ENCODE measurements at regions not wholly inside any gene's neighbourhood (a gene's known extent, or its start where the extent isn't known, plus 50 kb on each side); places are given as distances from the start of the nearest gene placed in this dataset.

DNA sequence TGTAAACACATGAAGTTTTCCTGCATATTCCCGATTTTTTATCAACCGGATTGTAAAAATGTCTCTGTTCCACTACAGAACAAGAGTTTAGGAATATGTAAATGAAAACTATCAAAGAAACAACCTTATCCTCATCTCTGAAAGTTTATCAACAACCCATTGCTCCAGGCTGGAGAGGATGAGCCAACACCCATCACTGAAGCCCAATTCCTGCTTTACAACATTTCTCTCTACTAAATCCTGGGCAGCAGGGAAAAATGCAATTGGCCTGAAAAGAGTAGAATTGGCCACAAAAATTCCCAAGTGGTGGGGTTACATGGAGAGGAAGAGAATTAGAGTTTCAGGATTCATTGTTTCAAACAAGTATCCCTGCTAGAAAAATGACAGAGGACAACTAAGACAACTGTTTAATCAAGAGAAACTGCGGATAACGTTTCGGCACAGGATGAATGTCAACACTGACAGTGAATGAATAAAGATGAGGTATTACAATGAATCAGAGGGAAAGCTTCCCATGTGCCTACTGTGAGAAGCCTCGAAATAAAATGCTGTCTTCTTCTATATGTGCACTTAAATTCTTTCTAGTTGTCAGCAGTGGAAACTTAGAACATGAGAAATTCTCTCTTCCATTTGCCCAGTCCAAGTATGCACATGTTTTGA is 317.3 kb upstream of the ANO3 start:
- Histone ChIP-seq H3K27ac (no peak overlapping the region), H3K4me3 (no peak overlapping the region)

DNA sequence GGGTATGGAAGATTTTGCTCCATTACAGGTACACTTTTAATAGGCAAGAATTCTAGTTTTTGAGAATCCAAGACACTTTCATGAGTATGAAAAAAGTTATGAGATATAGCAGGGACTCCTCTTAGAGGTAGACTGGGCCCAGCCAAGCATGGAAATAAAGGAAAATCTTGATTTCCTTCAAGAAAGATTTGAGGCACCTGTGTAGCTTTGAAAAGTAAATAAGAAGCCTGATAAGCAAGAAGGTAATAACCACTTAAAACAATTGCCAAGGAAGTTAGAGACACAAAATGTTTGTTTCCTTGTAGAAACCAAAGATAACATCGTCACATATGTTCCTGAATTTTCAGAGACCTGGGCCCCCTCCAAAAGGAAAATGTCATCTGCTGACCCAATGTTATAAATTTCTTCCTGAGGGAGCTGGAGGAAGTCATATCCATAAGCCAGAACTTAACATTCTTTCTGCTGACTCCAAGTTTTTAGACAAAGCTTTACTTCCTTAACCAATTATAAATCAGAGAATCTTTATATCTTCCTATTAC is 314.5 kb upstream of the ANO3 start:
- H3K4me3 ChIP-seq, result no peak overlapping the region
- H3K27ac ChIP-seq, result no peak overlapping the region

DNA sequence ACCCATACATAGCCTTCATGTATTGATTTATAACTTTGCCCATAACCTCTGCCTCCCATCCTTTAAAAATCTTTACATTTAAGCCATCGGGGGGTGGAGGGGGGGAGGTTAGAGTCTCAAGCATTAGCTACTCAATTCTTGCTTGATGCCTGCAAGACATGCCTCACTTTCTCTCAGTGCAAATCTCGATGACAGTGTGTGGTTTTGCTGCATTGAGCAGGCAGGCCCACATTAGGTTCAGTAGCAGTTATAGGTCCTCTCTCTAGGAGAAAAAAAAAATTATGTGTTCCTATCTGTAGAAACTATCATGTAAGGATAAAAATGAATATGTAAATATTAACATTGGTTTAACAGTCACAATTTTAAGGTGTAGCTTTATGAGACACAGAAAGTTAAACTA is 314.0 kb upstream of the ANO3 start:
- H3K4me3 ChIP-seq, result no peak overlapping the region
- no peak overlapping the region for H3K27ac ChIP-seq

DNA sequence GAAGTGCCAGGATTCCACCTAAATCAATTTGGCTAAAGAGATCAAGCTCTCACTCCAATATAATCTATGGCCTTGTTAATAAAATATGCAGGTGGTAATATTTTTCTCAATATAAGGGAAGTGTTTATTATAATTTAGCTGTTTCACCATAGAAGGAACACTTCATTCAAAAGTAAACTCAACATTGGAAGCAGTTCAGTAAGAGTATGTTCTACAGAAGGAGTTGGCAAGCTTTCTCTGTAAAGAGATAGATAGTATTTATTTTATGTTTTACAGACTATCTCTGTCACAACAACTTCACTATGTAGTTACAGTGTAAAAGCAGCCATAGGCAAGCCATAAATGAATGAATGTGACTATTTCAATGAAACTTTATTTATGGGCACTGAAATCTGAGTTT is 313.6 kb upstream of the ANO3 start:
- H3K27ac ChIP-seq, result no peak overlapping the region
- no peak overlapping the region for H3K4me3 ChIP-seq

DNA sequence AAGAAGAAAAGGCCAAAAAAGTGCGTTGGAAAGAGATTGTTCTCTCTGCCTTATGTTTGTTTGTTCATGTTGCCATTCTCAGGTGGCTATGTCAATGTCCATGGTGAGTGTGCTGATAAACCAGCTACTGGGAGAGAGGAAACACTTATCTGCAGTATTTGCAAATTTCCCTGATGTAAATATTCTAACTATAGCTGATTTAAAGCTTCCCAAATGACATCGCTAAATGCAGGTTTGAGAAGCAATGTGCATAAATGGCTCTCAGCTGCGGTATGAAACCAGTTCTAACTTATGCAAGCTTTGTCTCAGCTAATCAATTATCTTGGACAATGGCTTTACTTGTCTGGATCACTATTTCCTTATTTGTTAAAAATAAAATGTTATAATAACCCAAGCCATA is 312.5 kb upstream of the ANO3 start:
- H3K27ac ChIP-seq, result no peak overlapping the region
- no peak overlapping the region for H3K4me3 ChIP-seq

DNA sequence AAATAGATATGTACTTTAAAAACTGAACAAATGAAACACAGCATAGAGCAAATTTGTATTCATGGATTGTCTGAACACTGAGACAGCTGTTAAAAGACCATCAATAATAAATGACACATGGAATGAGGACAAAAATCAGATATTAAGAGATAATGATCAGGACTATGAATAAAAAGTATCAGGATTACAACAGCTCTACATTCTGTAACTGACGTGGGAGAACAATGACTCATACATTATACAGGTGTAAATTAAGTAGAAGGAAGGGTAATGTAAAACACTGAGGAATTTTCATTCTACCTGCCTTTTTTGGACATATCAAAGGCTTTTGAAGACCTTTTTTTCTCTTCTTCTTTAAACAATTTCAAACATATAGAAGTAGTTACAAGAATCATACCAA is 310.9 kb upstream of the ANO3 start:
- Histone ChIP-seq H3K27ac (no peak overlapping the region), H3K4me3 (no peak overlapping the region)

DNA sequence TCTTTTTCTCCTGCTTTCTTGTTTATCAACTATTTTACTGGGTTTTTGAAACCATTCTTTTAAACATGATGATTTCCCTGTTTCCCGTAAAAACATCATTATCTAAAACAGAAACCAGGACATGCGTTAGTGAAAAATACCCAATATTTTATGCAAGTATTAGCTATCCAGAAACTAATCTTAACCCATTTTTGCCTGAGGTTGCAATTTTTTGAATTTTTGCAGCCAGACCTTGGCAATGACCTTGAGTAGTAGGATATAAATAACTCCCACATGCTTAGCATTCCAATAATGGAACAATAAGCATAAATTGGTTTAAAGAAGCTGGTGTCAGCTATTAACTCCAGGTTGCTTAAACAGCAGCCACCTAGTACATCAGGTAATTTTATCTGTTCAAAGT is 308.9 kb upstream of the ANO3 start:
- H3K27ac ChIP-seq, result no peak overlapping the region
- no peak overlapping the region for H3K4me3 ChIP-seq

DNA sequence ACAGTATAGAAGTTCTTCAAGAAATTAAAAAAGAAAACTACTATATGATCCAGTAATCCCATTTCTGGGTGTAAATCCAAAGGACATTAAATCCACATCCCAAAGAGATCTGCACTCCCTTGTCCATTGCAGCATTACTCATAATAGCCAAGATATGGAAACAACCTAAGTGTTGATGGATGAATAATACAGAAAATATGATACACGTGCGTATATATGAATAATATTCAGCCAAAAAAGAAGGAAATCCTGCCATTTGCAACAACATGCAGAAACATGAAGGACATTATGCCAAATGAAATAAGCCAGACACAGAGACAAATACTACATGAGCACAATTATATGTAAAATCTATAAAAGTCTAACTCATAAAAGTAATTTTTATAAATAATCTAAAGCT is 306.3 kb upstream of the ANO3 start:
- no peak overlapping the region for H3K4me3 ChIP-seq

DNA sequence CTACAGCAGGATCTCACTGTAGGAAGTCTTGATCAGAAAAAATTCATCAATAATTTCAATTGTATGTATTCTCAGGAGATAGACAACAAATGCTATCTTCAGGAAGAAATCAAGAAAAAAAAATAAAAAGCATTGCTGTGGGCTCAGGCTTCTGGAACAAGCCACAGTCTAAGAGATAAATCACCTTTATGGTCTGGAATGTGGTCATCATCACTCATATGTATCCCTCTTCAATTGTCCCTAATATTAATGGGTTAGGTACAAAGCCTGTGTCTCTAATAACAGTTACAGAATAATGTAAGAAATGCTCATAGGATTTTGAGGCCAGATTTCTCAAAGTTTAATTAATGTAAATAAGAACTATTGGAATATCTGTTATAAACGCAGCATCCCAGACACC is 305.9 kb upstream of the ANO3 start:
- H3K27ac ChIP-seq, result no peak overlapping the region
- no peak overlapping the region for H3K4me3 ChIP-seq

More for the DNA sequence above, 306.3 kb upstream of the ANO3 start:
- no peak overlapping the region for H3K27ac ChIP-seq

DNA sequence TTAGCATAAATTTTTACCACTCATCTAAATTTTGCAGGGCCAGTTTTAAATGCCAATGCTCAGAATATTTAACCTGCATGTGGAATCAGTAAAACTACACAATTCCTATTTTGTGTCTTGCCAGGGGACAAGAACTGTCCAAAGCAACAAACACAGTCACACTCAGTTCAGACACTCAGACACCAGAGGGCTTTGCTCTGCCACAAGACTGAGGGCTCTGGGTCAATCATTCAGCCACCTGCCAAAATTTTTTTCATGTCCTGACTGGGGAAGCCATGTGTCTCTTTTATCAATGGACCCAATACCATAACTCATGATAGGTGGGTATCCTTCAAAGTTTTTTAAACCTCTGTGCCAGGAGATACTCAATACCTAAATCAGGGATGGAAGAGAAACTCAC is 304.0 kb upstream of the ANO3 start:
- Histone ChIP-seq H3K27ac (no peak overlapping the region), H3K4me3 (no peak overlapping the region)

DNA sequence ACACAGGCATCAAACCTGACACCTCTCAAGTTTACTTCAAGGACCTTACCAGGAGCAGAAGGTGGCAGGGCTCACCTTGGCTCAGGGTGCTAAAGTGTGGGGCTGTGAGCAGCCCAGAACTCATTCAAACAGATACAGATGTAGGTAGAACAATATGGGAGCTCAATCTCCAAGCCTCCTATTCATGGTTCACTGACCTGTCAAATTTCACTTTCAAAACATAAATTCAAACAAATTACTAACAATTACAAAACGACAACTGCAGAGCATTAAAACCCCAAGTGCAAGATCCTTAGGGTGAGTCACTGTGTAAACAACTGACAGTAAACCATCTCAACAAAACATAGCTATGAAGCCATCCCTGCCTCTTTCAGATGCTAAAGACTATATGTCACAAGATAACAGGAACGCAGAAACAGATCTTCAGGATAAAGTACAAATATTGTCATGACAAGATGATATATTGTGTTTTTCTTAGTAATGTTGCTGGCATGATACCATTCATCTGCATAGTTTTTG is 303.5 kb upstream of the ANO3 start:
- H3K27ac ChIP-seq, result no peak overlapping the region
- no peak overlapping the region for H3K4me3 ChIP-seq

DNA sequence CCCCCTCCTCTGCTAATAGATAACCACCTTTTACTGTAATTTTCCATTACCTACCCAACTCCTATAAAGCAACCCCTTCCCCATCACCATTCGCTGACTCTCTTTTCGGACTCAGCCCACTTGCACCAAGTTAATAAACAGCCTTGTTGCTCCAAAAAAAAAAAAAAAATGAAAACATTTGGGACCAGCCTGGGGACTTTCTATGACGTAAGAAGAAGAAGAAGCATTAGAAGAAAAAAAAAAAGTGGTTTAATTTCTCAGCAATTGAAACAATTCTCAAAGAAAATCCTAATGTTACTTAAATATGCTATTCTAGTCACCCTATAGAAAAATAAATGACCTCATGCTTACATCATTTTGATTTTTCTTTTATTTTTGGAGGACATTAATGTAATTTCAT is 301.5 kb upstream of the ANO3 start:
- Histone ChIP-seq H3K27ac (no peak overlapping the region), H3K4me3 (no peak overlapping the region)

DNA sequence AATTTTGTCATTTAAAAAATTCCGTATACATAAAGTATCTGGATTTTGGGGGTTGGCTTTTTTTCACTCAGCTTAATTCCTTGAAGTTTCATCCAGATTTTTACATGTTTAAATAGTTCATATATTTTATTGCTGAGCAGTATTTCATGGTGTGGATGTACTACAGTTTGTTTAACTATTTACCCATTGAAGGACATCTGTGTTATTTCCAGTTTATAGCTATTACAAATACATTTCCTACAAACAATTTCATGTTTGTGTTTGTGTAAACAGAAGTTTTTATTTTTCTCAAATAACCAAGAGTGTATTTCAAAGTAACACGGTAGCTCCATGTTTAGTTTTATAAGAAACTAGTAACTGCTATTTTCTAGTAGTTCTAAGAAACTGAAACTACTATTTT is 299.7 kb upstream of the ANO3 start:
- H3K27ac ChIP-seq, result no peak overlapping the region
- H3K4me3 ChIP-seq, result no peak overlapping the region

DNA sequence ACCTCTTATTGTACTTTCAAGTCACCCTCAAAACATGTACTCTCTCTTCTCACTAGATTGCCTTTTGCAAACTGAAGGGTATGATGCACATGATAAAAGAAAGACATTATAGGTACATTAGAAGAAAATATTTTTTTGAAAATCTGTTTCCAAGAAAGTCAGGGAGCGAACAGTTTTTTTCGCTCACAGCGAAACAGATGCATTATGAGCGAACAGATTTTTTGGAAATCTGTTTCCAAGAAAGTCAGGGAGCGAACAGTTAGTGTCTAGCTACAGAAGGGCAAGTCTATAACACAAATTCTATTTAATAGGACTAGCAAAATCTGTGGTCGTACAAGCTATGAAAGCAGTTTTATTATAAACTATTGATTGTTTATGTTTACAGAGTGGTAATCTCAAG is 296.2 kb upstream of the ANO3 start:
- H3K27ac ChIP-seq, result no peak overlapping the region
- H3K4me3 ChIP-seq, result no peak overlapping the region

DNA sequence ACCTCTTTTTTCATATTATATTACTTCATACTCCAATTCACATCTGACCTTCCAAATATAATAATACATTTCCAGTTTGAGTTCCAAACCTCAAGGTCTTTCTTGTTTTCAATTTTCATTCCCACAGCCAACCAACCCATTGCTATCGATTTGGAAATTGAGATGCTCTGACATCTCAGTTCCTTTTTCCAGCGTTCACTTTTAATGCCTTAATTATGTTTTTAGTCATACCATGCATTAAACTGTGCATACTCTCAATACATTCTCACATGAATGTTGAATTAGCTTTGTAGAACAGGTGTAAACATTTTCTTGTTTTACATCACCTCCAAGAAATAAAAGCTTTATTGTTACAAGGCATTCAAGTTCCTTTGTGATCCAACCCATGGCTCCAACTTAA is 294.2 kb upstream of the ANO3 start:
- no peak overlapping the region for H3K4me3 ChIP-seq
- H3K27ac ChIP-seq, result no peak overlapping the region

DNA sequence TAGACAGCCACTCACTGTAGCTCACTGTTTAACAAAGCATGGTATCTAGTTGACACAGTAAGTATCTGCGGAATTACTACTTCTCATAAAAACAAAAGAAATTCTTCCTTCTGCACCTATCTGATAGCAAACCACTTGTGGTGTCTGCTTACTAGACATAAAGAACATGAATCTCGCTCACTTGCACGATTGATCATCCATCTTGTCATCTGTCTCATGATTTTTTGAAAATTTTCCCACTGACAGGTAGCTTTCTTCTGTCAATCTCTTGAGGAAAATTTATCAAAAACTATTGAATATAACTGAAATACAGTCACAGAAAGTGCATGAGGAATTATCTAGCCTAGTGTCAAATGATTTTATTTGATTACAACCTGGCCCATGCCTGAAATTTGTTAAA is 291.6 kb upstream of the ANO3 start:
- H3K4me3 ChIP-seq, result no peak overlapping the region
- H3K27ac ChIP-seq, result no peak overlapping the region

DNA sequence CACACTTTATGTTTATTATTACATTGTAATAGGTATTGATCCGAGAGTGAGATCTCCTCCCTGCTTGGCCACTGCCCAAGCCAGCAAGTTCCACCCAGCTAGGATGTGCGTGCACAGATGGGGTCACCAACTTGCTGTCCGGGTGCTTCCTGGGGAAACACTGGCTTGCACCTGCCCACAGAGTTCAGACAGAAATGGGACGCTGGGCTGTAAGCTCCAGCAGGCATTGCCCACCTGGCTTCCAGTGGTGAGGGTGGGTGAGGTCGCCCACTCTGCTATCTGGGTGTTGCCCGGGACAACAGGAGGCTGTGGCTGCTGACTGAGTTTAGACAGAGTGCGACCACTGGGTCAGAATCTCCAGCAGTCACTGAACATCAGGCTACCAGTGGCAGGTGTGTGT is 289.8 kb upstream of the ANO3 start:
- H3K4me3 ChIP-seq, result no peak overlapping the region
- H3K27ac ChIP-seq, result no peak overlapping the region

DNA sequence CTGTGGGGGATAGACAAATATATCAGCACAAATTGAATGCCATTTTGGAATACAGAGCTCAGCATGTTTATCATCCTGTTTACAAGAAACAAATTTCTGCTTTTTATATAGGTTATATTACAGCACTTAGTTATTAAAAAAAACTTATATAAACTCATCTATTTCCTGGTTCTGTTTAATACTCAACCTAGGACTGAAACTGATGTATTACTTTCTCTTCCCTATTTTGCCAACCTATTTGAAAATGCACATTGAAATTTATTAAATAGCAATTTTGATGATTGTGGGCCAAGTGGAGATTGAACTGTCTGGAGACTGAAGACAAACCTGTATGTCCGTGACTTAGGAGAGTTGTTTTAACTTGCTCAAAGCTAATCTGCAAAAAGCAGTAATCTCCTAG is 288.3 kb upstream of the ANO3 start:
- Histone ChIP-seq H3K4me3 (no peak overlapping the region), H3K27ac (no peak overlapping the region)

DNA sequence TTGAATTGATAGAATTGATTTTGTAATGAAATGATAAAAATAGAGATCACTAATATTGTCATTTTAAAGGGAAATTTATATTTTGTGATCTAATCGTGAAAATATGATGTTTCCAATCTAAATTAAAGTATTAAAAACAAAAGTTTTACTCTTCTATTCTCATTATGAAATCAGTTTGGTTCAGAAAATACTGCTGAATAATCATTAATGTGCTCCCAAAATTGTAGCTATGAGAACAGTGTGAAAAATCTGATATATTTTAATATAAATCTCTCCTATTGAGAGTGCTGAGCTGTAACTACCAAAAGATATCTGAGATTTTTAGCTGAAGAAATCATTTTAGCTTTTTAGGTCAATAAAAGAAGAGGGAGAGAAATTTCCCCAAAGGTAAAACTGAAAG is 287.5 kb upstream of the ANO3 start:
- no peak overlapping the region for H3K27ac ChIP-seq

DNA sequence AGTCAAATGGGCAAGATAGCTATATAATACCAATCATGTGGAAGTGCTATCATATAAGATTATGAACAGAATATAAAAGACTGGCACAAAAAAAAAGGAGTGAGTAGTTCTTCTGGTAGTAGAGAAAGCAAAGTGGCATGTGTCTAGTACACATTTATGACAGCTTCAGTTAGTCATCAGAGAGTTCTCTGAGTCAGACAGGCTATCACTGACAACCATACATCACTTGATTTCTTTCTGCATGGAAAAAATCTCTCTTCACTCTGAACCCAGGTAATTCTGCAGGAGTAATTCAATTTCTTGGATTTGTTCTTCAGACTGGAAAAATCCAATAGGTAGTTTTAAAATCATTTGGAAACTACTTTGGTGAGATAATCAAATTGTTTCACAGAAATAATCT is 286.8 kb upstream of the ANO3 start:
- H3K4me3 ChIP-seq, result no peak overlapping the region
- no peak overlapping the region for H3K27ac ChIP-seq

More for the DNA sequence above, 287.5 kb upstream of the ANO3 start:
- no peak overlapping the region for H3K4me3 ChIP-seq

DNA sequence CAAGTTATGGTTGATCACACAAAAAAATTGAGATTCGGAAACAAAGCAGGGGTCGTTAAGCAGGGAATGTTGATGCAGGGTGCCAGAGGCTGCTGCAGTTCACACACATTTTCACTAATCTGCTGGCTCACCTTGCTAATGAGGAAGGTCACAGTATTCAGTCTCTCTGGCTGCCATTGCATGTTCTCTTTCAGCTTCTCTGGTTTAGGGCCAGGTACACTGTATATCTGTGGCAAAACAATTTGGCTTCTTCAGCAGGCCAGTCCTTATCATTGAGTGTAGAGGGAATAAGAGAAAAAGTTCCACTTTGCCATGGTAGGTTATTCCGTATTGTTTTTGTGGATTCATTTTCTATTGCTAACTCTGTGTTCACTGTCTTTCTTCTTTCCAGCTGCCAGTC is 283.7 kb upstream of the ANO3 start:
- no peak overlapping the region for H3K27ac ChIP-seq
- H3K4me3 ChIP-seq, result no peak overlapping the region

DNA sequence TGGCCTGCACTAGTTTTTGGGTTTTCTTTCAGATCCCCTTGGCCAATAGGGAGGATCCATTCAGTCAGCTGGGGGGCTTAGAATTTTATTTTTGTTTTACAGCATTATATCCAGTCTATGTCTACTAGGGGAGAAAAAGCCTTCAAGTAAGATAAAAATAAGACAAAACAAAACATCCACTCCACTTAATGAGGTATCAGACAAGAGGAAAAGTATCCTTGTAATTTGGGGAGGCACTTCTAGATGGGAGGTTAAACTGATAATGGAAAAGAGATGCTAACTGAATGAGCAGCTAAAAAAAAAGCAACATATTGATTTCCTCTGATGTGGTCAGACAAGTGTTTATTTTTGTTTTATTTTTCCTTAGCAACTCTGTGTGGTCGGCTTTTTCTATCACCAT is 278.0 kb upstream of the ANO3 start:
- Histone ChIP-seq H3K27ac (no peak overlapping the region), H3K4me3 (no peak overlapping the region)
